ENCODE measurements at regions not wholly inside any gene's neighbourhood (a gene's known extent, or its start where the extent isn't known, plus 50 kb on each side); places are given as distances from the start of the nearest gene placed in this dataset.
"Not testable (repeated sequence)": the region's sequence is repeated elsewhere in the genome, so short reads cannot be mapped to it uniquely, and the experiment has no call there.

DNA sequence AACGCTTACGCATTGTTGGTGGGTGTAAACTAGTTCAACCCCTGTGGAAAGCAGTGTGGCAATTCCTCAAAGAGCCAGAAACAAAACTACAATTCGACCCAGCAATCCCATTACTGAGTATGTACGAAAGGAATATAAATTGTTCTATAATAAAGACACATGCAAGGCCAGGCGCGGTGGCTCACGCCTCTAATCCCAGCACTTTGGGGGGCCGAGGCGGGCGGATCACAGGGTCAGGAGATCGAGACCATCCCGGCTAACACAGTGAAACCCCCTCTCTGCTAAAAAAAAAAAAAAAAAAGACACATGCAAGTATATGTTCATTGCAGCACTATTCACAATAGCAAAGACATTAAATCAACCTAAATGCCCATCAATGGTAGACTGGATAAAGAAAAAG, 217.6 kb upstream of the ISL1 start:
- not testable (repeated sequence) for DNase-seq (ENCODE audit: low read depth)

DNA sequence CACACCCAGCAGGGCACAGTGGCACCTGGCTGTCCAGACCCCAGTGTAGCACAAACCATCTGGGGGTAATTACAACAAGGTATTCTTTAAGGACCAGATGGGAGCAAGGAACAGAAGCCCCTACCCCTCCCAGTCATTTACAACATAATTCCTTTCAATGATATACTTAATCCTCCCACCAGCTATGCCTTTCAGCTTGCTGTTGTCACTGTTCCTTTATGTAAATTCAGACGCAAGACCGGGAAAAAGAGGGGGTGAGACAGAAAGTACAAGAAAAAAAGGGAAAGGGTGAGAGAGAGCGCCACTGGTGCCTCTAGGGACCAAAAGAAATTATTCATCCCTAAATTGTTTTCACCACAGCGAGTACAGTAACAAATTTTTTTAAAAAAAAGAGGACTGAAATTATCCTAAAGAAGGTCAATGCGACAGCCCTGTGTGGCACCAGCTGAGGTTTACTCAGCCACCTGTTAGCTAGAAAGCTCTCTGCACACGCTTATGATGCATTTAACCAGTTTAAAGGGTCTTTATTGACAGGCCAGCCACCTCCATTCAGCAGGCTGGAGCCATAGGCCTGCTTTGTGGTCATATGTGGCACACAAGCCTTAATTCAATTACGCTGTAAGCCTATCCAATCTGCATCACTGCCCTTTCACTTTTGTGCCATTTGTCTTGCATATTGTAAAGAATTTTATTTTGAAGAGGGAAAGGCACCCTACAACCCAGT, 210.2 kb upstream of the ISL1 start:
- no peak for DNase-seq (ENCODE audit: low read depth)

GRCh38 chr5:51181208-51181894, 201.9 kb upstream of the ISL1 start:
- no peak for DNase-seq (ENCODE audit: low read depth)

DNA sequence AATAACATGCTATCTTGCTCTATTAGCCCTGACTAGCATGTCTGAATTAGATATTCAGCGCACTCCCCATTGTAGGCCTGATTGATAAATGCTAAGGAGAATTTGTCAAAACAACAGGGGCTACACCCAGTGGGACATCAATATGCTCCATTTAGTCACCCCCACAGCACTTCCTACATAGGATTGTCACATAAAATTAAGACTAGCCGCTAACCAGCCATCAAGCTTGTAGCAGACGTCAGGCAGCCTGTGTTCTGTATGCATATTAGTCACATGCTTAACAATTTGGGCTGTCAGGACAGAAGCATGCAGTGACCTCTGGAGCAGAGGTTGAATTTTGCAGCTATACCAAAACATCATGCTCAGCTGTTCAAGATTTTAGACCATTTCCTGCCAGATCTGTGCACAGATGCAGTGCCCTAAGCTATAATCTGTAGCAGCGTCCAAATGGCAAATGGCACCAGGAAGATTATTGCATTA, 197.4 kb upstream of the ISL1 start:
- DNase-seq (ENCODE audit: low read depth): no peak

DNA sequence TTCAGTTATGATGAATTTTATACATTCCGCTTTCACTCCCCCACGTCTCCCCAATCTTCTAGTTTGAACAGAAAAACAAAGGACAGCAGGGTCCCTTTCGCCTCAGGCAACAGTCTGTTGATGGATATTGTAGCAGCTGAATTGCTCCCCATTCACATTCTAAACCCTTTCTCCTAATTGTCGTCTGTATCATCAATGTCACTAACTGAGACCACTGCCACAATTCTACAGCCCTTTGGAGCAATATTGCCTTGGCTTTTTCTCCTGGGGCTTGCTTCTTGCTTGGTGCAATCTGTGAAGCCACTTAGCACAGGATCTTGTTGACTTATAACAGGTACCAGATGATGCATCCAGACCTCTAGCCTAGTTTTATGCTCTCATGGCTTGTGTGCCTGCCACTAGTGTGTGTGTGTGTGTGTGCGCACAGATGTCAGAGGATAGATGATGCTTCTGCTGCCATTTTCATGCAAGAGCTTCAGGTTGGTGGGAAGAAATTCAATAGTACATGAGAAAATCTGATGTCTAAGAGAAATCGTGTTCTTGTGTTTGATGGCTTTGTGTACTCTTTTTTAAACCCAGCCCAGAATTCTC, 195.2 kb upstream of the ISL1 start:
- DNase-seq (ENCODE audit: low read depth): no peak

GRCh38 chr5:51194671-51195070, 188.6 kb upstream of the ISL1 start:
- DNase-seq (ENCODE audit: low read depth): no peak

GRCh38 chr5:51201024-51201423, 182.2 kb upstream of the ISL1 start:
- DNase-seq (ENCODE audit: low read depth): no peak

- DNase-seq (ENCODE audit: low read depth): no peak
Observed at GRCh38 chr5:51201708-51202107, 181.5 kb upstream of the ISL1 start.

DNA sequence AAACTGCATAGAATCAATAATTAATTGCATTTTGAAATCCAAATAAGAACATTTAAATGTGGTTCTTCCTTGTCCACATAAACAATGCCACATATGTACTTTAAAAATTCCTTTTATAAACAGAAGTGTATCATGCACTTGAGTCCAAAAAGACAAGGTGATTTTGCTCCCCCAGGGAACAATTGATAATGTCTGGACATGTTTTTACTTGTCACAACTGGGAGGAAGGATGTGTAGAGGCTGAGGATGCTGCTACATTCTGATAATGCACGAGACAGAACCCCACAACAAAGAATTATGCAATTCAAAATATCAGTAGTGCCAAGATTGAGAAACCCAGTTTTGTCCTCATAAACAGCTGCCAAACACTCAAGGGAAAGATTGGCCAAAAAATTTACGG, 181.1 kb upstream of the ISL1 start:
- no peak for DNase-seq (ENCODE audit: low read depth)

DNA sequence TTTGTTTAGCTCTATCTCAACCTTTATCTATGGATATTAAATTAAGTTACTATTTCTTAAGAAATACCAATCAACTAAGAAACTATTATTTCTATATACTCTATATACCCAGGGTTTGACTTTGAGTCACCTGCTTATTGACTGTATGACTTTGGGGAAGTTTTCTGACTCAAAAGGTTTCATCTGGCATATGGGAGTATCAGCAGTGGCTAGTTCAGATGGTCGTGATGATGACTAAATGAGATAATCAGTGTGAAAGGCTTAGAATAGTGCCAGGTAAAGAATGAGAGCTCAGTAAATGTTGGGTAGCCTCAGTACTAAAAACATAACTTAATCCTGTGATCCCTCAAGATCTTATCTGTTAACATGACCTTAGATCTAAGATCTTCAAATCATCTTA, 179.7 kb upstream of the ISL1 start:
- DNase-seq (ENCODE audit: low read depth): no peak

- DNase-seq (ENCODE audit: low read depth): no peak
Observed at GRCh38 chr5:51208296-51208695, 175.0 kb upstream of the ISL1 start.

DNA sequence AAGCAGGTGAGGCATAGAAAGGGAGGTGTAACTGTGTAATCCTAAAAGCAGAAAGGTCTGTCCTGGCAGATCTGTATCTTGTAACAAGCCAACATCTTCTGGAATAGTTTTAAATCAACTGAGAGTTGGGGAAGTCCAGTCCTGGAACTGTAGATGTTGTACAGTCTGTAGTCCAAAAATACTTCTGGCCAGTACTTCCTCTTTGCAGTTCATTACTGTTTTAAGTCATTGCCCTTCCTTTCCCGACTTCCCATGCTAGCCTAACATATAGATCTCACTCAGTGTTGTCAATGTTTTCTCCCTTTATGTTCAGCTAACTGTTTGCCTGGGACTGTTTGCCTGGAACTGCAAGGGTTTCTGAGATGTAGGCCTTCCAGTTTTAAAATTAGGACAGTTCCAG, 168.5 kb upstream of the ISL1 start:
- DNase-seq (ENCODE audit: low read depth): no peak

- no peak for DNase-seq (ENCODE audit: low read depth)
Observed at GRCh38 chr5:51225789-51226742, 157.2 kb upstream of the ISL1 start.

DNA sequence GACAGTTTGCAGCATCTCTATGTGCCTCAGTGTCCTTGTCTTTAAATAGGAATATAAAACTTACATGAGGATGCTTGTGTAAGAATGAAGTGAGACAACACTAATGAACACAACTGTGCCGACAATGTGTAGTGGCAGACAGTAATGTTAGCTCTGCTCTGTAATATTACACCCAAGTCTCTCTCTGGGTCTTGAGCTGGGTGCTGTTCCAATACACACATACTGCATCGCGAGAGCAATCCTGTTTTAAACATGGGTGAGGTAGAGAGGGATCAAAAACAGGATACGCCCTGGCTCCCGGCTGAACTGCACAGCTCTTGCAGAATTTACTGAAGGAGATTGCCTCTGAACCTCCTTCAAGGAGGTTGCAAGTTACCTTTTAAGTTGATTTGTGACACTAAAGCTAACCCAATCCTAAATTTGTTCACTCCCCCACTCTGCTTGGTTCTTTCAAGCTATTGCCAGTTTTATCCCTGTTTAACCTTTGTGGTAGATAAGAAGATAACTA, 155.2 kb upstream of the ISL1 start:
- no peak for DNase-seq (ENCODE audit: low read depth)

GRCh38 chr5:51230336-51230735, 152.9 kb upstream of the ISL1 start:
- DNase-seq (ENCODE audit: low read depth): no peak

DNA sequence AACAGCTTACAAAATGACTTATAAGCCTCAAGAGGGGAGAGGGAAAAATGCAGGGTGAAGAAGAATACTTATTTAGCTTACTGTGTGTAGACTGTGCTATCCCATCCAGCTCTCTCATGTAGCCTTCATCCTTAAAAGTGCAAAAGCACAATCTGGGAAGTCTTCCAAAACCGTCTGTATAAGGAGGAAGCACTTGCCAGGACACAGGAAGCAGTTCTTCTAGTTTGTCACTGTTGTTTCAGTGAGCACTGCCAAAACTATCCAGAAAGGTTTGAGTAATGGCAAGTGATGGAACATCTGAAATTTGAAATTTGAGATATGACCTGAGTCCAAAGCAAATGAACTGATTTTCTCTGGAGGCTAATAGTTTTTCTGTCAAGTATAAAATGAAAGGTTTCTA, 140.8 kb upstream of the ISL1 start:
- no peak for DNase-seq (ENCODE audit: low read depth)

GRCh38 chr5:51250957-51251356, 132.3 kb upstream of the ISL1 start:
- DNase-seq (ENCODE audit: low read depth): not testable (repeated sequence)

- DNase-seq (ENCODE audit: low read depth): no peak
Observed at GRCh38 chr5:51271261-51271660, 112.0 kb upstream of the ISL1 start.

GRCh38 chr5:51273021-51273420, 110.2 kb upstream of the ISL1 start:
- DNase-seq (ENCODE audit: low read depth): no peak

GRCh38 chr5:51273871-51274270, 109.4 kb upstream of the ISL1 start:
- no peak for DNase-seq (ENCODE audit: low read depth)

DNA sequence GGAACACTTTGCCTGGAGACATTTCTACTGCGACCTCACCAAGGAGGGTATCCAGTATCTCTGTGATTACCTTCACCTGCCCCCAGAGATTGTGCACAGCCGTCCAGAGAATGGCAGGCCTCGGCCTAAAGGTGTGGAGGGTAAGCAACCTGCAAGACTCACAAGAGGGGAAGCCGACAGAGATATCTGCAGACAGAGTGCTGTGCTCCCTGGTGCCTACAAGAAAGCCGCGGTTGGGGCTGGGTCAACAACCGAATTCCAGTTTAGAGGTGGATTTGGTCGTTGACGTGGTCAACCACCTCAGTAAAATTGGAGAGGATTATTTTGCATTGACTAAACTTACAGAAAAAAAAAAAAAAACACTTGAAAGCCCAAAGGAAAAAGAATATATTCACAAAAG, 107.8 kb upstream of the ISL1 start:
- DNase-seq (ENCODE audit: low read depth): no peak

- DNase-seq (ENCODE audit: low read depth): no peak
Observed at GRCh38 chr5:51276250-51276649, 107.0 kb upstream of the ISL1 start.

Data from stimulated activated CD8-positive, alpha-beta memory T cell treated with anti-CD3 and anti-CD28 coated beads, Interleukin-15, amount 100 ng/mL, for 24 hours (primary cell).